HPDE6-E6E7 (cell line): ENCODE measurements at regions not wholly inside any gene's neighbourhood (a gene's known extent, or its start where the extent isn't known, plus 50 kb on each side); places are given as distances from the start of the nearest gene placed in this dataset.
"Not testable (repeated sequence)": the region's sequence is repeated elsewhere in the genome, so short reads cannot be mapped to it uniquely, and the experiment has no call there.

Source experiments
- DNase-seq: peaks from one replicate; pipeline ENCODE4 v3.0.0; 2011; ENCODE audit warnings: missing footprints; ENCODE audit errors: extremely low spot score

- DNase-seq: no peak
Measured at GRCh38 chr12:89883630-89884389, 175.2 kb upstream of the ATP2B1 start.

GRCh38 chr12:89882792-89883191 is 174.2 kb upstream of the ATP2B1 start:
- no peak for DNase-seq

- no peak for DNase-seq
Measured at GRCh38 chr12:89882050-89882449, 173.4 kb upstream of the ATP2B1 start.

GRCh38 chr12:89880690-89881350 is 172.2 kb upstream of the ATP2B1 start:
- DNase-seq: no peak

GRCh38 chr12:89879766-89880165 is 171.1 kb upstream of the ATP2B1 start:
- DNase-seq: no peak

GRCh38 chr12:89878950-89879349 is 170.3 kb upstream of the ATP2B1 start:
- no peak for DNase-seq

GRCh38 chr12:89878327-89878726 is 169.7 kb upstream of the ATP2B1 start:
- DNase-seq: no peak

GRCh38 chr12:89877671-89878070 is 169.0 kb upstream of the ATP2B1 start:
- no peak for DNase-seq

- no peak for DNase-seq
Measured at GRCh38 chr12:89877136-89877535, 168.5 kb upstream of the ATP2B1 start.

GRCh38 chr12:89875809-89876208 is 167.2 kb upstream of the ATP2B1 start:
- DNase-seq: no peak

GRCh38 chr12:89875225-89875624 is 166.6 kb upstream of the ATP2B1 start:
- no peak for DNase-seq

- no peak for DNase-seq
Measured at GRCh38 chr12:89874146-89874545, 165.5 kb upstream of the ATP2B1 start.

- no peak for DNase-seq
Measured at GRCh38 chr12:89873745-89874144, 165.1 kb upstream of the ATP2B1 start.

- DNase-seq: no peak
Measured at GRCh38 chr12:89872922-89873630, 164.4 kb upstream of the ATP2B1 start.

- DNase-seq: no peak
Measured at GRCh38 chr12:89870413-89871184, 162.0 kb upstream of the ATP2B1 start.

GRCh38 chr12:89867611-89868010 is 159.0 kb upstream of the ATP2B1 start:
- not testable (repeated sequence) for DNase-seq

- no peak for DNase-seq
Measured at GRCh38 chr12:89864411-89864810, 155.8 kb upstream of the ATP2B1 start.

GRCh38 chr12:89863968-89864367 is 155.3 kb upstream of the ATP2B1 start:
- DNase-seq: no peak

GRCh38 chr12:89863493-89863938 is 154.9 kb upstream of the ATP2B1 start:
- DNase-seq: no peak

GRCh38 chr12:89862511-89863445 is 154.1 kb upstream of the ATP2B1 start:
- DNase-seq: no peak

GRCh38 chr12:89861086-89861485 is 152.4 kb upstream of the ATP2B1 start:
- DNase-seq: no peak
